ENCODE measurements at regions not wholly inside any gene's neighbourhood (a gene's known extent, or its start where the extent isn't known, plus 50 kb on each side); places are given as distances from the start of the nearest gene placed in this dataset.
"Not testable (repeated sequence)": the region's sequence is repeated elsewhere in the genome, so short reads cannot be mapped to it uniquely, and the experiment has no call there.

- no peak for TF ChIP-seq CTCF (IDR thresholded peaks at IDR 0.05; ENCODE audit: low read depth, low read length, missing control alignments)
- DNase-seq (ENCODE audit: extremely low read depth, low read depth) = no peak
- no peak overlapping the region for H3K4me3 ChIP-seq (replicated peaks; ENCODE audit: low read depth, low read length)
Measured at GRCh38 chr14:106511006-106511799, 984.8 kb downstream of the TMEM121 start.

GRCh38 chr14:106511800-106512198, 985.4 kb downstream of the TMEM121 start:
- TF ChIP-seq CTCF (IDR thresholded peaks at IDR 0.05; ENCODE audit: low read depth, low read length, missing control alignments) = no peak
- DNase-seq (ENCODE audit: extremely low read depth, low read depth) = no peak
- H3K4me3 ChIP-seq (replicated peaks; ENCODE audit: low read depth, low read length) = no peak overlapping the region

- DNase-seq (ENCODE audit: extremely low read depth, low read depth) = no peak
- TF ChIP-seq CTCF (IDR thresholded peaks at IDR 0.05; ENCODE audit: low read depth, low read length, missing control alignments) = no peak
- no peak overlapping the region for H3K4me3 ChIP-seq (replicated peaks; ENCODE audit: low read depth, low read length)
Measured at GRCh38 chr14:106513302-106513701, 986.9 kb downstream of the TMEM121 start.

- no peak for DNase-seq (ENCODE audit: extremely low read depth, low read depth)
- no peak overlapping the region for H3K4me3 ChIP-seq (replicated peaks; ENCODE audit: low read depth, low read length)
- TF ChIP-seq CTCF (IDR thresholded peaks at IDR 0.05; ENCODE audit: low read depth, low read length, missing control alignments) = no peak
Measured at GRCh38 chr14:106518054-106518943, 991.9 kb downstream of the TMEM121 start.

GRCh38 chr14:106522118-106522517, 995.7 kb downstream of the TMEM121 start:
- not testable (repeated sequence) for DNase-seq (ENCODE audit: extremely low read depth, low read depth); H3K4me3 ChIP-seq (replicated peaks; ENCODE audit: low read depth, low read length)

GRCh38 chr14:106522990-106523389, 996.6 kb downstream of the TMEM121 start:
- H3K4me3 ChIP-seq (replicated peaks; ENCODE audit: low read depth, low read length) = no peak overlapping the region
- no peak for TF ChIP-seq CTCF (IDR thresholded peaks at IDR 0.05; ENCODE audit: low read depth, low read length, missing control alignments)
- DNase-seq (ENCODE audit: extremely low read depth, low read depth) = no peak

GRCh38 chr14:106528717-106529116, 1002.3 kb downstream of the TMEM121 start:
- H3K4me3 ChIP-seq (replicated peaks; ENCODE audit: low read depth, low read length) = no peak overlapping the region
- no peak for DNase-seq (ENCODE audit: extremely low read depth, low read depth)
- no peak for TF ChIP-seq CTCF (IDR thresholded peaks at IDR 0.05; ENCODE audit: low read depth, low read length, missing control alignments)

Measured in HFF-Myc (cell line).